Endothelial cell of umbilical vein (primary cell): ENCODE measurements at regions not wholly inside any gene's neighbourhood (a gene's known extent, or its start where the extent isn't known, plus 50 kb on each side); places are given as distances from the start of the nearest gene placed in this dataset.

Source experiments
- BruUV-seq: library from RNA; stranded (reverse); fragments of 400-500 nt; replicated peaks from 2 replicates; lab custom pipeline; 2021; lab: Mats Ljungman, UMichigan
- CTCF ChIA-PET: fragments of 300-600, 350-600 bp; sonication (Branson Sonifier 250); formaldehyde crosslinking; loops from one replicate; lab custom pipeline; 2021; ENCODE audit warnings: antibody characterized with exemption, inconsistent platforms; lab: Charles Lee
- POLR2A ChIA-PET: fragments of 300-600, 350-600 bp; sonication (Branson Sonifier 250); formaldehyde crosslinking; loops from one replicate; lab custom pipeline; 2021; ENCODE audit warnings: antibody characterized with exemption, inconsistent platforms; lab: Charles Lee
- DNase-seq: peaks from one replicate; pipeline ENCODE4 v3.0.0-alpha.2; 2011; ENCODE audit warnings: low read depth, low spot score
- FAIRE-seq: peaks from 2 replicates; lab custom pipeline; 2011; peaks lifted over from hg19 to GRCh38; lab: Jason Lieb, UNC
- H2AFZ ChIP-seq: 2 replicates; pipeline ENCODE4 v1.6.0; 2012; ENCODE audit warnings: low read depth, low read length, control low read depth, inconsistent platforms
- H3K27ac ChIP-seq: 2 replicates; pipeline ENCODE4 v1.5.1; 2011; ENCODE audit warnings: low read depth, mild to moderate bottlenecking, control low read depth, low read length, moderate library complexity; ENCODE audit not compliant: insufficient read depth
- H3K27me3 ChIP-seq, 2 experiments: 2 replicates each; pipeline versions ENCODE4 v1.6.0 to v1.6.1; 2011; ENCODE audit warnings: low read length in 2 of 2, mixed read lengths in 1 of 2; ENCODE audit not compliant: control insufficient read depth in 2 of 2, insufficient read depth in 2 of 2
- H3K36me3 ChIP-seq, 2 experiments: 2 replicates in 1 of 2; 3 replicates in 1 of 2; pipeline ENCODE4 v1.5.1; 2011; ENCODE audit warnings: low read length in 2 of 2, mild to moderate bottlenecking in 1 of 2, moderate library complexity in 1 of 2; ENCODE audit not compliant: control insufficient read depth in 2 of 2, insufficient read depth in 2 of 2; ENCODE audit errors: extremely low read depth in 1 of 2
- H3K4me1 ChIP-seq: 3 replicates; pipeline ENCODE4 v1.5.1; 2011; ENCODE audit warnings: mild to moderate bottlenecking, low read length; ENCODE audit not compliant: control insufficient read depth, insufficient read depth; ENCODE audit errors: extremely low read depth
- H3K4me2 ChIP-seq: 2 replicates; pipeline ENCODE4 v1.6.1; 2011; ENCODE audit warnings: low read length, control low read depth, mixed read lengths; ENCODE audit not compliant: insufficient read depth
- H3K4me3 ChIP-seq, 3 experiments: fragments of 200-600 bp in 1 of 3; sonication (generic), shearing (Covaris generic) in 1 of 3; replicated peaks in 1 of 3; 2 replicates each; pipeline ENCODE4 v1.5.1; 2011 to 2016; ENCODE audit warnings: control low read depth in 3 of 3, low read length in 3 of 3, mild to moderate bottlenecking in 2 of 3, inconsistent platforms in 1 of 3, low read depth in 1 of 3, moderate library complexity in 1 of 3; ENCODE audit not compliant: insufficient read depth in 1 of 3
- H3K79me2 ChIP-seq: 2 replicates; pipeline ENCODE4 v1.6.0; 2012; ENCODE audit warnings: low read length, inconsistent platforms; ENCODE audit not compliant: control insufficient read depth, insufficient read depth
- H3K9ac ChIP-seq: replicated peaks from 2 replicates; pipeline ENCODE3; 2011; ENCODE audit warnings: low read length, control low read depth; ENCODE audit not compliant: insufficient read depth; ENCODE audit errors: extremely low read depth
- H3K9me1 ChIP-seq: replicated peaks from 3 replicates; pipeline ENCODE4 v1.6.0; 2011; ENCODE audit warnings: mild to moderate bottlenecking, low read length; ENCODE audit not compliant: control insufficient read depth, insufficient read depth; ENCODE audit errors: extremely low read depth
- H3K9me3 ChIP-seq: replicated peaks from 2 replicates; pipeline ENCODE4 v1.5.1; 2012; ENCODE audit warnings: low read length, inconsistent platforms; ENCODE audit not compliant: control insufficient read depth, insufficient read depth
- H4K20me1 ChIP-seq: replicated peaks from 2 replicates; pipeline ENCODE3; 2011; ENCODE audit warnings: mild to moderate bottlenecking, low read length; ENCODE audit not compliant: control insufficient read depth, insufficient read depth; ENCODE audit errors: extremely low read depth
- EZH2 ChIP-seq: IDR thresholded peaks from 2 replicates; pipeline ENCODE4 v1.6.1; 2012; ENCODE audit warnings: borderline replicate concordance, low read depth, mild to moderate bottlenecking, moderate library complexity, low read length, inconsistent platforms; ENCODE audit not compliant: severe bottlenecking
- GATA2 ChIP-seq: IDR thresholded peaks from 2 replicates; pipeline ENCODE4 v1.7.0; 2011; ENCODE audit warnings: low read depth, mild to moderate bottlenecking, moderate library complexity, mixed read lengths, low read length; ENCODE audit not compliant: insufficient read length, insufficient read depth
- MYC ChIP-seq: IDR thresholded peaks from one replicate; pipeline ENCODE4 v1.6.1; 2011; ENCODE audit warnings: mild to moderate bottlenecking, low read depth, low read length
- POLR2A ChIP-seq: IDR thresholded peaks from 2 replicates; pipeline ENCODE4 v1.6.1; 2012; ENCODE audit warnings: low read depth, mild to moderate bottlenecking, control low read depth, low read length
- POLR2AphosphoS5 ChIP-seq: IDR thresholded peaks from 2 replicates; pipeline ENCODE4 v1.6.1; 2012; ENCODE audit warnings: low read depth, mild to moderate bottlenecking, control low read depth, low read length, moderate library complexity; ENCODE audit not compliant: insufficient read depth
- dilution Hi-C: fragments of 300-500 bp; cut with MboI; formaldehyde crosslinking; loops from one replicate; pipeline ENCODE4 v1.15.0; 2019; ENCODE audit warnings: low sequenced_read_pairs; ENCODE audit not compliant: extremely low pct_ligation_motif_present
- intact Hi-C: fragments of 100-400 bp; cut with micrococcal nuclease; formaldehyde crosslinking; loops from one replicate; pipeline ENCODE4 v1.10.0; 2022
- TF ChIP-seq, protein P1 (sequence below): IDR thresholded peaks from 2 replicates; pipeline ENCODE4 v1.6.1; 2011; ENCODE audit not compliant: insufficient read depth, insufficient read length
- TF ChIP-seq, protein P2 (sequence below), 2 donors: IDR thresholded peaks; 1 replicate in 1 of 2; 2 replicates in 1 of 2; pipeline ENCODE4 v1.5.1; 2011; ENCODE audit warnings: low read length in 2 of 2, mild to moderate bottlenecking in 2 of 2, moderate library complexity in 2 of 2, control low read depth in 1 of 2, inconsistent platforms in 1 of 2, low read depth in 1 of 2; ENCODE audit not compliant: insufficient read depth in 1 of 2; ENCODE audit errors: extremely low read depth in 1 of 2

DNA sequence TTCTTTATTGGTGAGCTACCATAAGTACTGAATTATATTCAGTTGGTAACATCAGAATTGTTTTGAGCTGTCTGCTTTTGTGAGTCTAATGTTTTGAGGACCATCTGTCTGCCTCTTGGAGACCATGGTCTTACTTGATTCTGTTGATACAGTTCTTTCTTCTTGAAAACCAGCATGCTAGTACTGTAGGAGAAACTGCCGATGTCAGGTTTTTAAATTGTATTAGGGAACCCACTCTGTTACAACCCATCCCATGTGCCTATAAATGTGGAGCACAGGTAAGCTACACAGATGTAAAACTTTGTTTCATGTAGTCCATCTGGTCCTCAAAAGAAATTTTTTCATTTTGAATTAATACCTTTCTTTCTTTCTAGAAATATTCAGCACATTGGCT, 103.4 kb upstream of the DMRTA1 start:
- no peak for TF ChIP-seq EZH2
- no peak for TF ChIP-seq POLR2AphosphoS5
- TF ChIP-seq GATA2 = no peak
- TF ChIP-seq, protein P1, sequence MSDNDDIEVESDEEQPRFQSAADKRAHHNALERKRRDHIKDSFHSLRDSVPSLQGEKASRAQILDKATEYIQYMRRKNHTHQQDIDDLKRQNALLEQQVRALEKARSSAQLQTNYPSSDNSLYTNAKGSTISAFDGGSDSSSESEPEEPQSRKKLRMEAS = no peak
- TF ChIP-seq MYC = no peak
- no peak for TF ChIP-seq POLR2A
- TF ChIP-seq, protein P2, sequence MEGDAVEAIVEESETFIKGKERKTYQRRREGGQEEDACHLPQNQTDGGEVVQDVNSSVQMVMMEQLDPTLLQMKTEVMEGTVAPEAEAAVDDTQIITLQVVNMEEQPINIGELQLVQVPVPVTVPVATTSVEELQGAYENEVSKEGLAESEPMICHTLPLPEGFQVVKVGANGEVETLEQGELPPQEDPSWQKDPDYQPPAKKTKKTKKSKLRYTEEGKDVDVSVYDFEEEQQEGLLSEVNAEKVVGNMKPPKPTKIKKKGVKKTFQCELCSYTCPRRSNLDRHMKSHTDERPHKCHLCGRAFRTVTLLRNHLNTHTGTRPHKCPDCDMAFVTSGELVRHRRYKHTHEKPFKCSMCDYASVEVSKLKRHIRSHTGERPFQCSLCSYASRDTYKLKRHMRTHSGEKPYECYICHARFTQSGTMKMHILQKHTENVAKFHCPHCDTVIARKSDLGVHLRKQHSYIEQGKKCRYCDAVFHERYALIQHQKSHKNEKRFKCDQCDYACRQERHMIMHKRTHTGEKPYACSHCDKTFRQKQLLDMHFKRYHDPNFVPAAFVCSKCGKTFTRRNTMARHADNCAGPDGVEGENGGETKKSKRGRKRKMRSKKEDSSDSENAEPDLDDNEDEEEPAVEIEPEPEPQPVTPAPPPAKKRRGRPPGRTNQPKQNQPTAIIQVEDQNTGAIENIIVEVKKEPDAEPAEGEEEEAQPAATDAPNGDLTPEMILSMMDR (IDR thresholded peaks at IDR 0.05; ENCODE audit: extremely low read depth in 1 of 2, insufficient read depth in 1 of 2, low read depth in 1 of 2, low read length in 2 of 2) = no peak
- no peak overlapping the region for H2AFZ ChIP-seq
- intact Hi-C loops = no loop called here
- no peaks in the 10 kb centered on the region for H3K79me2 ChIP-seq
- ChIA-PET CTCF (interaction anchor here (1.4 kb wide), 1 partner anchor 109 kb away, joined by 3 read pairs; no protein-coding TSS in a partner anchor), POLR2A (no interaction called here)
- no peak overlapping the region for H3K27ac ChIP-seq
- FAIRE-seq (no peak), DNase-seq (no peak)
- H3K9me3 ChIP-seq = no peaks in the 10 kb centered on the region
- no peak overlapping the region for H3K4me3 ChIP-seq
- no peak overlapping the region for H3K4me2 ChIP-seq
- no peaks in the 10 kb centered on the region for H3K36me3 ChIP-seq
- H3K4me1 ChIP-seq = no peaks in the 10 kb centered on the region
- no peak overlapping the region for H3K9ac ChIP-seq
- no peaks in the 10 kb centered on the region for H4K20me1 ChIP-seq
- no peaks in the 10 kb centered on the region for H3K9me1 ChIP-seq
- BruUV-seq = no TSS peak
- no peaks in the 10 kb centered on the region for H3K27me3 ChIP-seq
- dilution Hi-C loops = no loop called here
